Stomach (tissue), 4 donors: ENCODE measurements at regions not wholly inside any gene's neighbourhood (a gene's known extent, or its start where the extent isn't known, plus 50 kb on each side); places are given as distances from the start of the nearest gene placed in this dataset.

Experiments used
- EP300 ChIP-seq: sonication (generic); formaldehyde crosslinking; IDR thresholded peaks from one replicate; pipeline ENCODE4 v1.6.1; 2017; ENCODE audit warnings: antibody characterized with exemption
- POLR2AphosphoS5 ChIP-seq, 3 donors: sonication (generic); formaldehyde crosslinking; IDR thresholded peaks; one replicate each; pipeline ENCODE4 v1.6.1; 2016; ENCODE audit warnings: antibody characterized with exemption in 3 of 3
- TF ChIP-seq, protein P1 (sequence below), 7 experiments: fragments of 450-650 bp in 4 of 7; fragments of 200-600 bp in 3 of 7; sonication (generic) in 3 of 7; IDR thresholded peaks; one replicate each; pipeline ENCODE4 v1.5.1; 2016 to 2019; ENCODE audit warnings: antibody characterized with exemption in 7 of 7, control low read depth in 2 of 7, mild to moderate bottlenecking in 1 of 7

- TF ChIP-seq, protein P1, sequence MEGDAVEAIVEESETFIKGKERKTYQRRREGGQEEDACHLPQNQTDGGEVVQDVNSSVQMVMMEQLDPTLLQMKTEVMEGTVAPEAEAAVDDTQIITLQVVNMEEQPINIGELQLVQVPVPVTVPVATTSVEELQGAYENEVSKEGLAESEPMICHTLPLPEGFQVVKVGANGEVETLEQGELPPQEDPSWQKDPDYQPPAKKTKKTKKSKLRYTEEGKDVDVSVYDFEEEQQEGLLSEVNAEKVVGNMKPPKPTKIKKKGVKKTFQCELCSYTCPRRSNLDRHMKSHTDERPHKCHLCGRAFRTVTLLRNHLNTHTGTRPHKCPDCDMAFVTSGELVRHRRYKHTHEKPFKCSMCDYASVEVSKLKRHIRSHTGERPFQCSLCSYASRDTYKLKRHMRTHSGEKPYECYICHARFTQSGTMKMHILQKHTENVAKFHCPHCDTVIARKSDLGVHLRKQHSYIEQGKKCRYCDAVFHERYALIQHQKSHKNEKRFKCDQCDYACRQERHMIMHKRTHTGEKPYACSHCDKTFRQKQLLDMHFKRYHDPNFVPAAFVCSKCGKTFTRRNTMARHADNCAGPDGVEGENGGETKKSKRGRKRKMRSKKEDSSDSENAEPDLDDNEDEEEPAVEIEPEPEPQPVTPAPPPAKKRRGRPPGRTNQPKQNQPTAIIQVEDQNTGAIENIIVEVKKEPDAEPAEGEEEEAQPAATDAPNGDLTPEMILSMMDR (IDR thresholded peaks at IDR 0.05) = no peak
- TF ChIP-seq POLR2AphosphoS5 (IDR thresholded peaks at IDR 0.05) (no peak), EP300 (no peak)
These were observed 82.6 kb downstream of the DHCR7 start for GRCh38 chr11:71365626-71366025.
